ENCODE measurements at regions not wholly inside any gene's neighbourhood (a gene's known extent, or its start where the extent isn't known, plus 50 kb on each side); places are given as distances from the start of the nearest gene placed in this dataset.

GRCh38 chr2:238580486-238580885 lies 153.8 kb downstream of the ASB1 start:
- H3K4me3 ChIP-seq (replicated peaks; ENCODE audit: low read depth, low read length): no peak overlapping the region
- no peak for TF ChIP-seq CTCF (IDR thresholded peaks at IDR 0.05; ENCODE audit: low read length, missing control alignments)

GRCh38 chr2:238581126-238581525 lies 154.4 kb downstream of the ASB1 start:
- TF ChIP-seq CTCF (IDR thresholded peaks at IDR 0.05; ENCODE audit: low read length, missing control alignments): no peak
- H3K4me3 ChIP-seq (replicated peaks; ENCODE audit: low read depth, low read length): no peak overlapping the region
- DNase-seq (ENCODE audit: low read depth): no peak

More at GRCh38 chr2:238580486-238580885, 153.8 kb downstream of the ASB1 start:
- DNase-seq (ENCODE audit: low read depth): no peak

DNA sequence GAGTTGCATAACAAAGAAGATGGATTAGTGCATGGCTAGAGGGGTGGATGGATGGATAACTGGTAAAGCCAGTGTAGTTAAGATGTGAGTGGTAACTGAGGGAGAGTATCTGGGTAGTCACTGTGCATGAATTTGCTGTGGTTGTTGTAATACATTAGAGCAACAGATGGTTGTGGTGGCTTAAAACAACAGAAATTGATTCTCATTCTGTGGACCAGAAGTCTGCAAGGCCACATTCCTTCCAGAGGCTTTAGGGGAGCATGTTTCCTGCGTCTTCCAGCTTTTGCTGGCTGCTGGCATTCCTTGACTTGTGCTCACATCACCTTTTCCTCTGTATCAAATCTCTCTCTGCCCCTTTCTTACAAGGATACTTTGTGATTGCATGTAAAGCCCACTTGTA lies 155.4 kb downstream of the ASB1 start:
- no peak overlapping the region for H3K4me3 ChIP-seq (replicated peaks; ENCODE audit: low read depth, low read length)
- DNase-seq (ENCODE audit: low read depth): no peak
- TF ChIP-seq CTCF (IDR thresholded peaks at IDR 0.05; ENCODE audit: low read length, missing control alignments): no peak

DNA sequence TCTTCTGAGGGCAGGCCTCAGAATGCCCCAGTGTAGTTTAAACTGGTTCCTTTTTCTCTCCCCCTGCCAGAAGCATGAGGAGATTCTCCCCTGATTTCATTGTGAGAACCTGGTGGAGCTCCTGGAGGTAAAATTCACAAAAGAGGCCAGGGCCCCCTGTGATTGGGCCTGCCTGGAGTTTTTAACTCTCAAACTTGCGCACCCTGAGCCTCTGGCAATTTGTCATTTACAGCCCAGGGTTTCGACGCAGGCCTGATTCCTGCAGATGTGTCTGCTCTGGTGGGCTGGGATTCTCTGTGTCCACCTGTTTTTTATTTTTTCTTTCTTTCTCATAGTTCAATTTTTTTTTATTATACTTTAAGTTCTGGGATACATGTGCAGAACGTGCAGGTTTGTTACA lies 157.9 kb downstream of the ASB1 start:
- TF ChIP-seq CTCF (IDR thresholded peaks at IDR 0.05; ENCODE audit: low read length, missing control alignments): no peak
- H3K4me3 ChIP-seq (replicated peaks; ENCODE audit: low read depth, low read length): no peak overlapping the region
- DNase-seq (ENCODE audit: low read depth): no peak

GRCh38 chr2:238585836-238586821 lies 159.4 kb downstream of the ASB1 start:
- no peak for TF ChIP-seq CTCF (IDR thresholded peaks at IDR 0.05; ENCODE audit: low read length, missing control alignments)
- no peak overlapping the region for H3K4me3 ChIP-seq (replicated peaks; ENCODE audit: low read depth, low read length)
- no peak for DNase-seq (ENCODE audit: low read depth)

- no peak for DNase-seq (ENCODE audit: low read depth)
- no peak overlapping the region for H3K4me3 ChIP-seq (replicated peaks; ENCODE audit: low read depth, low read length)
- TF ChIP-seq CTCF (IDR thresholded peaks at IDR 0.05; ENCODE audit: low read length, missing control alignments): no peak
Observed at GRCh38 chr2:238586931-238587775, 160.4 kb downstream of the ASB1 start.
